Mononuclear cell (primary cell): ENCODE measurements at regions not wholly inside any gene's neighbourhood (a gene's known extent, or its start where the extent isn't known, plus 50 kb on each side); places are given as distances from the start of the nearest gene placed in this dataset.

Experiments
- H3K27me3 ChIP-seq: 2 replicates; pipeline ENCODE4 v1.6.0; 2011; ENCODE audit warnings: low read length, control low read depth; ENCODE audit not compliant: insufficient read depth
- H3K4me1 ChIP-seq: 2 replicates; pipeline ENCODE4 v1.5.1; 2011; ENCODE audit warnings: mild to moderate bottlenecking, low read length, control low read depth; ENCODE audit not compliant: insufficient read depth
- H3K4me3 ChIP-seq: 2 replicates; pipeline ENCODE4 v1.5.1; 2011; ENCODE audit warnings: mild to moderate bottlenecking, low read length, moderate library complexity
- H3K9me3 ChIP-seq: 2 replicates; pipeline ENCODE4 v1.5.1; 2011; ENCODE audit warnings: low read depth, mild to moderate bottlenecking, control low read depth, low read length

GRCh38 chr7:128145191-128145590 is 95.9 kb upstream of the LEP start:
- Histone ChIP-seq H3K9me3 (no peaks in the 10 kb centered on the region), H3K27me3 (peaks cover 25% of the 10 kb centered on the region), H3K4me1 (peaks cover 14% of the 10 kb centered on the region), H3K4me3 (no peak overlapping the region)

GRCh38 chr7:128146052-128146451 is 95.0 kb upstream of the LEP start:
- Histone ChIP-seq H3K27me3 (peaks cover 23% of the 10 kb centered on the region), H3K4me1 (peaks cover 23% of the 10 kb centered on the region), H3K4me3 (no peak overlapping the region), H3K9me3 (no peaks in the 10 kb centered on the region)

GRCh38 chr7:128148676-128149075 is 92.4 kb upstream of the LEP start:
- peaks cover 44% of the 10 kb centered on the region for H3K4me1 ChIP-seq
- H3K4me3 ChIP-seq: no peak overlapping the region
- peaks cover 13% of the 10 kb centered on the region for H3K27me3 ChIP-seq
- no peaks in the 10 kb centered on the region for H3K9me3 ChIP-seq

GRCh38 chr7:128150223-128150865 is 90.7 kb upstream of the LEP start:
- peaks cover 60% of the 10 kb centered on the region for H3K4me1 ChIP-seq
- H3K4me3 ChIP-seq: no peak overlapping the region

GRCh38 chr7:128151635-128152034 is 89.4 kb upstream of the LEP start:
- no peak overlapping the region for H3K4me3 ChIP-seq
- peaks cover 61% of the 10 kb centered on the region for H3K4me1 ChIP-seq
- no peaks in the 10 kb centered on the region for H3K9me3 ChIP-seq
- H3K27me3 ChIP-seq: peaks cover 7% of the 10 kb centered on the region

More at GRCh38 chr7:128150223-128150865, 90.7 kb upstream of the LEP start:
- Histone ChIP-seq H3K27me3 (peaks cover 7% of the 10 kb centered on the region), H3K9me3 (no peaks in the 10 kb centered on the region)

- peaks cover 7% of the 10 kb centered on the region for H3K27me3 ChIP-seq
- peaks cover 61% of the 10 kb centered on the region for H3K4me1 ChIP-seq
- H3K9me3 ChIP-seq: no peaks in the 10 kb centered on the region
Observed at GRCh38 chr7:128152721-128153120, 88.4 kb upstream of the LEP start.

GRCh38 chr7:128153436-128153835 is 87.6 kb upstream of the LEP start:
- Histone ChIP-seq H3K27me3 (peaks cover 3% of the 10 kb centered on the region), H3K4me1 (peaks cover 61% of the 10 kb centered on the region), H3K4me3 (no peak overlapping the region), H3K9me3 (no peaks in the 10 kb centered on the region)

More at GRCh38 chr7:128152721-128153120, 88.4 kb upstream of the LEP start:
- no peak overlapping the region for H3K4me3 ChIP-seq

- peaks cover 52% of the 10 kb centered on the region for H3K4me1 ChIP-seq
- no peaks in the 10 kb centered on the region for H3K9me3 ChIP-seq
- no peak overlapping the region for H3K4me3 ChIP-seq
- H3K27me3 ChIP-seq: no peaks in the 10 kb centered on the region
Observed at GRCh38 chr7:128154504-128154903, 86.6 kb upstream of the LEP start.

GRCh38 chr7:128155100-128155740 is 85.9 kb upstream of the LEP start:
- no peak overlapping the region for H3K4me3 ChIP-seq
- peaks cover 46% of the 10 kb centered on the region for H3K4me1 ChIP-seq
- peaks cover 5% of the 10 kb centered on the region for H3K27me3 ChIP-seq
- H3K9me3 ChIP-seq: no peaks in the 10 kb centered on the region

- H3K4me3 ChIP-seq: no peak overlapping the region
- H3K9me3 ChIP-seq: no peaks in the 10 kb centered on the region
- peaks cover 20% of the 10 kb centered on the region for H3K4me1 ChIP-seq
- H3K27me3 ChIP-seq: peaks cover 22% of the 10 kb centered on the region
Observed at GRCh38 chr7:128157906-128158305, 83.2 kb upstream of the LEP start.

- H3K9me3 ChIP-seq: no peaks in the 10 kb centered on the region
- H3K4me1 ChIP-seq: peaks cover 20% of the 10 kb centered on the region
- H3K27me3 ChIP-seq: peaks cover 23% of the 10 kb centered on the region
- no peak overlapping the region for H3K4me3 ChIP-seq
Observed at GRCh38 chr7:128158370-128158769, 82.7 kb upstream of the LEP start.

- no peaks in the 10 kb centered on the region for H3K9me3 ChIP-seq
- H3K4me3 ChIP-seq: no peak overlapping the region
- peaks cover under 1% of the 10 kb centered on the region for H3K4me1 ChIP-seq
- H3K27me3 ChIP-seq: peaks cover 33% of the 10 kb centered on the region
Observed at GRCh38 chr7:128160296-128160695, 80.8 kb upstream of the LEP start.

GRCh38 chr7:128161466-128162125 is 79.5 kb upstream of the LEP start:
- no peaks in the 10 kb centered on the region for H3K9me3 ChIP-seq
- peaks cover 46% of the 10 kb centered on the region for H3K27me3 ChIP-seq
- no peak overlapping the region for H3K4me3 ChIP-seq
- peaks cover 3% of the 10 kb centered on the region for H3K4me1 ChIP-seq

- H3K4me3 ChIP-seq: no peak overlapping the region
- H3K27me3 ChIP-seq: peaks cover 54% of the 10 kb centered on the region
- peaks cover 12% of the 10 kb centered on the region for H3K4me1 ChIP-seq
- no peaks in the 10 kb centered on the region for H3K9me3 ChIP-seq
Observed at GRCh38 chr7:128162666-128163065, 78.4 kb upstream of the LEP start.

GRCh38 chr7:128163473-128163872 is 77.6 kb upstream of the LEP start:
- no peak overlapping the region for H3K4me3 ChIP-seq
- peaks cover 62% of the 10 kb centered on the region for H3K27me3 ChIP-seq
- H3K4me1 ChIP-seq: peaks cover 20% of the 10 kb centered on the region
- no peaks in the 10 kb centered on the region for H3K9me3 ChIP-seq
